ENCODE measurements at regions not wholly inside any gene's neighbourhood (a gene's known extent, or its start where the extent isn't known, plus 50 kb on each side); places are given as distances from the start of the nearest gene placed in this dataset.

GRCh38 chr4:107098401-107098800 is 62.3 kb upstream of the DKK2 start:
- TF ChIP-seq POLR2A (IDR thresholded peaks at IDR 0.05; ENCODE audit: low read depth, low read length) (no peak), CTCF (IDR thresholded peaks at IDR 0.05; ENCODE audit: extremely low read depth in 1 of 2, insufficient read depth in 1 of 2, low read depth in 1 of 2, low read length in 2 of 2) (no peak), EZH2 (IDR thresholded peaks at IDR 0.05; ENCODE audit: borderline replicate concordance, low read depth, low read length, severe bottlenecking) (no peak), POLR2AphosphoS5 (IDR thresholded peaks at IDR 0.05; ENCODE audit: insufficient read depth, low read depth, low read length) (no peak), FOS (IDR thresholded peaks at IDR 0.05; ENCODE audit: borderline replicate concordance, insufficient read depth, low read length) (no peak), MYC (IDR thresholded peaks at IDR 0.05; ENCODE audit: low read depth, low read length) (no peak), GATA2 (IDR thresholded peaks at IDR 0.05; ENCODE audit: insufficient read depth, insufficient read length, low read depth, low read length) (no peak)
- TF ChIP-seq, protein P1, sequence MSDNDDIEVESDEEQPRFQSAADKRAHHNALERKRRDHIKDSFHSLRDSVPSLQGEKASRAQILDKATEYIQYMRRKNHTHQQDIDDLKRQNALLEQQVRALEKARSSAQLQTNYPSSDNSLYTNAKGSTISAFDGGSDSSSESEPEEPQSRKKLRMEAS (IDR thresholded peaks at IDR 0.05; ENCODE audit: insufficient read depth, insufficient read length) = no peak
